ENCODE measurements at regions not wholly inside any gene's neighbourhood (a gene's known extent, or its start where the extent isn't known, plus 50 kb on each side); places are given as distances from the start of the nearest gene placed in this dataset.

DNA sequence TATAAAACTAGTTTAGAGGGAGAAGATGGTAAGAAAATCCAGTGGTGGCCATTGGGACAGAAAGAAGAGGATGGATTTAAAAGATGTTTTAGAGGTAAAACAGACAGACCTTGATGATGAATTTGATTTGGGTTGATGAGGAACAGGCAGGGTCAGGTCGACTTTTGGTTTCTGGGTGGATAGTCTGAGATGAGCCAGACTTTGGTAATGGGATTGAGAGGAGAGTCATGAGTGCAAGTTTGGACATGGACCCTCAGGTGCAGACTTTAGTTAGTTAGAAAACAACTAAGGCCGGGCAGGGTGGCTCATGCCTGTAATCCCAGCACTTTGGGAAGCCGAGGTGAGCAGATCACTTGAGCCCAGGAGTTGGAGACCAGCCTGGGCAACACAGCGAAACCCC lies 257.9 kb downstream of the MAFB start:
- ChIA-PET POLR2A (no interaction called here), CTCF (no interaction called here)
- H3K27ac ChIP-seq (ENCODE audit: insufficient read depth, low read depth, low read length), result no peak overlapping the region
- H3K9me1 ChIP-seq (replicated peaks; ENCODE audit: control insufficient read depth, extremely low read depth, insufficient read depth, low read length), result no peaks in the 10 kb centered on the region
- H4K20me1 ChIP-seq (replicated peaks; ENCODE audit: control insufficient read depth, extremely low read depth, insufficient read depth, low read length), result no peaks in the 10 kb centered on the region
- H3K4me3 ChIP-seq (replicated peaks in 1 of 3; ENCODE audit: insufficient read depth in 1 of 3, low read depth in 1 of 3, low read length in 3 of 3), result no peak overlapping the region
- H2AFZ ChIP-seq (ENCODE audit: low read depth, low read length), result no peak overlapping the region
- no peaks in the 10 kb centered on the region for H3K4me1 ChIP-seq (ENCODE audit: control insufficient read depth, extremely low read depth, insufficient read depth, low read length)
- no peaks in the 10 kb centered on the region for H3K9me3 ChIP-seq (replicated peaks; ENCODE audit: control insufficient read depth, insufficient read depth, low read length)
- H3K79me2 ChIP-seq (ENCODE audit: control insufficient read depth, insufficient read depth, low read length), result no peaks in the 10 kb centered on the region
- BruUV-seq (replicated peaks), result no TSS peak
- H3K27me3 ChIP-seq (ENCODE audit: control insufficient read depth in 2 of 2, insufficient read depth in 2 of 2, low read length in 2 of 2), result no peaks in the 10 kb centered on the region
- DNase-seq (ENCODE audit: low read depth, low spot score), result no peak
- TF ChIP-seq, protein P1, sequence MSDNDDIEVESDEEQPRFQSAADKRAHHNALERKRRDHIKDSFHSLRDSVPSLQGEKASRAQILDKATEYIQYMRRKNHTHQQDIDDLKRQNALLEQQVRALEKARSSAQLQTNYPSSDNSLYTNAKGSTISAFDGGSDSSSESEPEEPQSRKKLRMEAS (IDR thresholded peaks at IDR 0.05; ENCODE audit: insufficient read depth, insufficient read length), result no peak
- TF ChIP-seq POLR2AphosphoS5 (IDR thresholded peaks at IDR 0.05; ENCODE audit: insufficient read depth, low read depth, low read length) (no peak), FOS (IDR thresholded peaks at IDR 0.05; ENCODE audit: borderline replicate concordance, insufficient read depth, low read length) (no peak), GATA2 (IDR thresholded peaks at IDR 0.05; ENCODE audit: insufficient read depth, insufficient read length, low read depth, low read length) (no peak), POLR2A (IDR thresholded peaks at IDR 0.05; ENCODE audit: low read depth, low read length) (no peak), EZH2 (IDR thresholded peaks at IDR 0.05; ENCODE audit: borderline replicate concordance, low read depth, low read length, severe bottlenecking) (no peak), MYC (IDR thresholded peaks at IDR 0.05; ENCODE audit: low read depth, low read length) (no peak), JUN (IDR thresholded peaks at IDR 0.05; ENCODE audit: borderline replicate concordance, insufficient read depth, insufficient read length, low read depth) (no peak), CTCF (IDR thresholded peaks at IDR 0.05; ENCODE audit: extremely low read depth in 1 of 2, insufficient read depth in 1 of 2, low read depth in 1 of 2, low read length in 2 of 2) (no peak)
- intact Hi-C loops (cut with micrococcal nuclease), result loop anchor here (10.0 kb wide), 1 partner anchor 266 kb away; no protein-coding TSS in a partner anchor
- H3K36me3 ChIP-seq (ENCODE audit: control insufficient read depth in 2 of 2, extremely low read depth in 1 of 2, insufficient read depth in 2 of 2, low read length in 2 of 2), result no peaks in the 10 kb centered on the region
- no peak overlapping the region for H3K9ac ChIP-seq (replicated peaks; ENCODE audit: extremely low read depth, insufficient read depth, low read length)
- no peak for FAIRE-seq
- no peak overlapping the region for H3K4me2 ChIP-seq (ENCODE audit: insufficient read depth, low read length)
- dilution Hi-C loops (cut with MboI; ENCODE audit: extremely low pct_ligation_motif_present, low sequenced_read_pairs), result no loop called here
